ENCODE measurements at regions not wholly inside any gene's neighbourhood (a gene's known extent, or its start where the extent isn't known, plus 50 kb on each side); places are given as distances from the start of the nearest gene placed in this dataset.

DNA sequence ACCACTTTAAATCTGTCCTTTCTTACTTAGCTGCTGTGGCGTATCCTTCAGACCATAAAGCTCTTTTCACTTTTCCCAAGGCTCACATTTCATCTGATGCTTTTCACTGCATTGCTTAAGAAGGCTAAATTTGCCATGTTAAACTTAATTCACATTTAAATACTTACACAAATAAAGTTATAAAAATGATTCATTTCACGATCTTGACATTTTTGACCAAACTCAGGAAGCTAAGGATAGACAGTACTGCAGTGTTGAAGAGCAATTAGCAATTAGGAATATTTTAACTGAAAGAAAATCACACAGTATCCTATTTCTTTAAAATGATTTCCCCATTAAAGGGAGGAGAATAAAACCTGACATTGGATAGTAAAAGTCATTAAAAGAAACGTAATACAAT is 1038.6 kb downstream of the STPG2 start:
- TF ChIP-seq, protein P1, sequence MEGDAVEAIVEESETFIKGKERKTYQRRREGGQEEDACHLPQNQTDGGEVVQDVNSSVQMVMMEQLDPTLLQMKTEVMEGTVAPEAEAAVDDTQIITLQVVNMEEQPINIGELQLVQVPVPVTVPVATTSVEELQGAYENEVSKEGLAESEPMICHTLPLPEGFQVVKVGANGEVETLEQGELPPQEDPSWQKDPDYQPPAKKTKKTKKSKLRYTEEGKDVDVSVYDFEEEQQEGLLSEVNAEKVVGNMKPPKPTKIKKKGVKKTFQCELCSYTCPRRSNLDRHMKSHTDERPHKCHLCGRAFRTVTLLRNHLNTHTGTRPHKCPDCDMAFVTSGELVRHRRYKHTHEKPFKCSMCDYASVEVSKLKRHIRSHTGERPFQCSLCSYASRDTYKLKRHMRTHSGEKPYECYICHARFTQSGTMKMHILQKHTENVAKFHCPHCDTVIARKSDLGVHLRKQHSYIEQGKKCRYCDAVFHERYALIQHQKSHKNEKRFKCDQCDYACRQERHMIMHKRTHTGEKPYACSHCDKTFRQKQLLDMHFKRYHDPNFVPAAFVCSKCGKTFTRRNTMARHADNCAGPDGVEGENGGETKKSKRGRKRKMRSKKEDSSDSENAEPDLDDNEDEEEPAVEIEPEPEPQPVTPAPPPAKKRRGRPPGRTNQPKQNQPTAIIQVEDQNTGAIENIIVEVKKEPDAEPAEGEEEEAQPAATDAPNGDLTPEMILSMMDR (conservative IDR thresholded peaks at IDR 0.05; ENCODE audit: low read depth, low read length): no peak
- TF ChIP-seq POLR2A (IDR thresholded peaks at IDR 0.05; ENCODE audit: low read depth, low read length): no peak
- TF ChIP-seq MAZ (IDR thresholded peaks at IDR 0.05; ENCODE audit: borderline replicate concordance, low read depth, low read length): no peak
- TF ChIP-seq RAD21 (IDR thresholded peaks at IDR 0.05; ENCODE audit: low read length): no peak
- TF ChIP-seq CHD1 (IDR thresholded peaks at IDR 0.05; ENCODE audit: low read depth, low read length): no peak
- TF ChIP-seq CEBPB (IDR thresholded peaks at IDR 0.05; ENCODE audit: low read depth, low read length): no peak
- TF ChIP-seq MXI1 (IDR thresholded peaks at IDR 0.05; ENCODE audit: borderline replicate concordance, low read depth, low read length): no peak
- TF ChIP-seq BHLHE40 (IDR thresholded peaks at IDR 0.05; ENCODE audit: low read depth, low read length): no peak
- no peak for TF ChIP-seq RFX5 (IDR thresholded peaks at IDR 0.05; ENCODE audit: low read depth, low read length)
- TF ChIP-seq RCOR1 (IDR thresholded peaks at IDR 0.05; ENCODE audit: insufficient replicate concordance, low read length): no peak
